ENCODE measurements at regions not wholly inside any gene's neighbourhood (a gene's known extent, or its start where the extent isn't known, plus 50 kb on each side); places are given as distances from the start of the nearest gene placed in this dataset.

GRCh38 chr9:10700915-10701314 lies 88.1 kb upstream of the PTPRD start:
- H3K4me3 ChIP-seq (ENCODE audit: low read depth, low read length) = no peak overlapping the region
- no peak for DNase-seq (ENCODE audit: low read depth)
- TF ChIP-seq, protein P1, sequence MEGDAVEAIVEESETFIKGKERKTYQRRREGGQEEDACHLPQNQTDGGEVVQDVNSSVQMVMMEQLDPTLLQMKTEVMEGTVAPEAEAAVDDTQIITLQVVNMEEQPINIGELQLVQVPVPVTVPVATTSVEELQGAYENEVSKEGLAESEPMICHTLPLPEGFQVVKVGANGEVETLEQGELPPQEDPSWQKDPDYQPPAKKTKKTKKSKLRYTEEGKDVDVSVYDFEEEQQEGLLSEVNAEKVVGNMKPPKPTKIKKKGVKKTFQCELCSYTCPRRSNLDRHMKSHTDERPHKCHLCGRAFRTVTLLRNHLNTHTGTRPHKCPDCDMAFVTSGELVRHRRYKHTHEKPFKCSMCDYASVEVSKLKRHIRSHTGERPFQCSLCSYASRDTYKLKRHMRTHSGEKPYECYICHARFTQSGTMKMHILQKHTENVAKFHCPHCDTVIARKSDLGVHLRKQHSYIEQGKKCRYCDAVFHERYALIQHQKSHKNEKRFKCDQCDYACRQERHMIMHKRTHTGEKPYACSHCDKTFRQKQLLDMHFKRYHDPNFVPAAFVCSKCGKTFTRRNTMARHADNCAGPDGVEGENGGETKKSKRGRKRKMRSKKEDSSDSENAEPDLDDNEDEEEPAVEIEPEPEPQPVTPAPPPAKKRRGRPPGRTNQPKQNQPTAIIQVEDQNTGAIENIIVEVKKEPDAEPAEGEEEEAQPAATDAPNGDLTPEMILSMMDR (conservative IDR thresholded peaks at IDR 0.05; ENCODE audit: low read depth, low read length) = no peak

DNA sequence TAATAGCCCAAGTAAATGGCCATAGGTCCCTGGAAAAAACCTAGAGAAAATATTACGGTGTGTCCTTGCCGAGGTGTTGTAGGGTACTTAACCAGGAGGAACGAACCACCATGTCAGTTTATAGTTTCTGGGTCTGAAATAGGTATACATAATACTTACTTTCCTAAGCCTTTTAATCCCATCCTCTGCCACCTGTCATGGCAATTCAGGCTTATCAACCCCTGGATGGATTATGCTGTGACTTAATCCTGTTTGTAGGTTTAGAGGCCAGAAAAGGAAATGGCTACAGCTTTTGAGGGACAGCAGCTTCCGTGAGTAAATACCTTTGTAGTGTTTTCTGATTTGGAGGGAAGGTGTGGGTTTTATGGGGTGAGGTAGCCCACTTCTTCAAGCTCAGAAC lies 89.1 kb upstream of the PTPRD start:
- TF ChIP-seq, protein P1 (conservative IDR thresholded peaks at IDR 0.05; ENCODE audit: low read depth, low read length) = no peak
- H3K4me3 ChIP-seq (ENCODE audit: low read depth, low read length) = no peak overlapping the region
- no peak for DNase-seq (ENCODE audit: low read depth)

DNA sequence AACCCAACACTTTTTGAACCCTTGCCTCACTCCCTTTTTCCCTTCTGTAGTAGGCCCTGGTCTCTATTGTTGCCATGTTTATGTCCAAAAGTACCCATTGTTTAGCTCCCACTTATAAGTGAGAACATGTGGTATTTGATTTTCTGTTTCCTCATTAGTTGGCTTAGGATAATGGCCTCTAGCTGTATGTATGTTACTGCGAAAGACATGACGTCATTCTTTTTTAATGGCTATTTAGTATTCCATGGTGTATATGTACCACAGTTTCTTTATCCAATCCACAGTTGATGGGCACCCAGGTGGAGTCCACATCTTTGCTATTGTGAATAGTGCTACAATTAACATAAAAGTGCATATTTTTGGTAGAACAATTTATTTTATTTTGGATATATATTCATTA lies 90.3 kb upstream of the PTPRD start:
- H3K4me3 ChIP-seq (ENCODE audit: low read depth, low read length) = no peak overlapping the region
- TF ChIP-seq, protein P1 (conservative IDR thresholded peaks at IDR 0.05; ENCODE audit: low read depth, low read length) = no peak
- no peak for DNase-seq (ENCODE audit: low read depth)

- no peak overlapping the region for H3K4me3 ChIP-seq (ENCODE audit: low read depth, low read length)
- DNase-seq (ENCODE audit: low read depth) = peak; percentile 77
- TF ChIP-seq, protein P1 (conservative IDR thresholded peaks at IDR 0.05; ENCODE audit: low read depth, low read length) = no peak
These were observed 91.9 kb upstream of the PTPRD start for GRCh38 chr9:10704720-10705119.

GRCh38 chr9:10705383-10705782 lies 92.6 kb upstream of the PTPRD start:
- no peak overlapping the region for H3K4me3 ChIP-seq (ENCODE audit: low read depth, low read length)
- TF ChIP-seq, protein P1 (conservative IDR thresholded peaks at IDR 0.05; ENCODE audit: low read depth, low read length) = no peak
- no peak for DNase-seq (ENCODE audit: low read depth)

DNA sequence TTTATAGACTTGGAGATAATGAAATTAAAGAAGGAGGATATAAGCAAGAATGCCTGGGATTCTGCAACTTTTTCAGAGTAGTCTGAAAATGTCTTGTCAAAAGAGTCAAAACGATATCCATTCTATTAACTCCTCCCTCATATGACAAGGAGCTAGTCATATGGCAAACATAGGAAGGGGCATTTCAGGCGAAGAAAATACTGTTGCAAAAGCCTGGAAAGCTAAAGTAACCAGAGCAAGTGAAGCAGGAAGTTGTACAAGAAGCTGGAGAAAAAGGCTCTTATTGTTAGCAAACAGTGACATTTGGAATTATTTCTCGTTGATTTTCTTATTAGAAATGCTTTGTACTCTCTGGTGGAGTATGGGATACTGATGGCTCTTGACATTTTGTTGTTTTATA lies 94.0 kb upstream of the PTPRD start:
- DNase-seq (ENCODE audit: low read depth) = no peak
- TF ChIP-seq, protein P1 (conservative IDR thresholded peaks at IDR 0.05; ENCODE audit: low read depth, low read length) = no peak
- H3K4me3 ChIP-seq (ENCODE audit: low read depth, low read length) = no peak overlapping the region

DNA sequence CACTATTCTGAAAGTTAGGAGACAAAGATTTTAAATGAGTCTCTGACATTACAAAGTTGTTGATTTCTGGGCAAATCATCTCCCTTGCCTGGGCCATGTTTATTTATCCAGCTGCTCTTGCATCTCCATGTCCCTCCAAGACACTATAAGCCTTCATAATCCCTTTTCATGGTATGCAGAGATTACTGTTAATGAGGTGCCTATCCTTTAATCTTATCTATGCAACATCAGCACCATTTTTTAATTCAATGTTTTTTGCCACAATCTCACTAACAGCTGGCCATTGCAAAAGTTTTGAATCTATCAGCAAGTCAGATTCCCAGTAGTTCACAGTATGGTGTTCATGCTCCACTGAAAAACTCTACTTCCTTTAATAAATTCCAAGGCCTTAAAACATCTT lies 108.5 kb upstream of the PTPRD start:
- DNase-seq (ENCODE audit: low read depth) = no peak
- TF ChIP-seq, protein P1 (conservative IDR thresholded peaks at IDR 0.05; ENCODE audit: low read depth, low read length) = no peak
- no peak overlapping the region for H3K4me3 ChIP-seq (ENCODE audit: low read depth, low read length)
